ENCODE measurements at regions not wholly inside any gene's neighbourhood (a gene's known extent, or its start where the extent isn't known, plus 50 kb on each side); places are given as distances from the start of the nearest gene placed in this dataset.
A peak's percentile ranks its signal among the peaks of the same experiment; 100 is the strongest.

GRCh38 chr4:177728361-177729152 lies 286.3 kb upstream of the AGA start:
- DNase-seq, result peak; percentile 16
- Histone ChIP-seq H3K4me1 (no peaks in the 10 kb centered on the region), H3K36me3 (no peaks in the 10 kb centered on the region), H3K9me3 (no peaks in the 10 kb centered on the region), H3K4me3 (ENCODE audit: low read depth, low read length) (no peak overlapping the region), H3K27me3 (no peaks in the 10 kb centered on the region)
- TF ChIP-seq CTCF (IDR thresholded peaks at IDR 0.05; ENCODE audit: low read depth, low read length), result no peak

- H3K9me3 ChIP-seq, result no peaks in the 10 kb centered on the region
- no peaks in the 10 kb centered on the region for H3K36me3 ChIP-seq
- no peaks in the 10 kb centered on the region for H3K27me3 ChIP-seq
- H3K4me1 ChIP-seq, result peaks cover 3% of the 10 kb centered on the region; the same call in 1 of the 2 replicates
- H3K4me3 ChIP-seq (ENCODE audit: low read depth, low read length), result no peak overlapping the region
- no peak for TF ChIP-seq CTCF (IDR thresholded peaks at IDR 0.05; ENCODE audit: low read depth, low read length)
- DNase-seq, result no peak
Measured at GRCh38 chr4:177729681-177730080, 287.4 kb upstream of the AGA start.

GRCh38 chr4:177737387-177737940 lies 295.2 kb upstream of the AGA start:
- Histone ChIP-seq H3K36me3 (no peaks in the 10 kb centered on the region), H3K27me3 (no peaks in the 10 kb centered on the region), H3K4me3 (ENCODE audit: low read depth, low read length) (no peak overlapping the region), H3K9me3 (no peaks in the 10 kb centered on the region), H3K4me1 (peaks cover 3% of the 10 kb centered on the region; the same call in 1 of the 2 replicates)
- TF ChIP-seq CTCF (IDR thresholded peaks at IDR 0.05; ENCODE audit: low read depth, low read length), result no peak
- no peak for DNase-seq

GRCh38 chr4:177740563-177740962 lies 298.3 kb upstream of the AGA start:
- Histone ChIP-seq H3K36me3 (no peaks in the 10 kb centered on the region), H3K27me3 (no peaks in the 10 kb centered on the region), H3K4me1 (peaks cover 7% of the 10 kb centered on the region), H3K9me3 (no peaks in the 10 kb centered on the region), H3K4me3 (ENCODE audit: low read depth, low read length) (no peak overlapping the region)
- no peak for DNase-seq
- no peak for TF ChIP-seq CTCF (IDR thresholded peaks at IDR 0.05; ENCODE audit: low read depth, low read length)

- Histone ChIP-seq H3K4me1 (no peaks in the 10 kb centered on the region), H3K9me3 (no peaks in the 10 kb centered on the region), H3K27me3 (no peaks in the 10 kb centered on the region), H3K4me3 (ENCODE audit: low read depth, low read length) (no peak overlapping the region), H3K36me3 (no peaks in the 10 kb centered on the region)
- TF ChIP-seq CTCF (IDR thresholded peaks at IDR 0.05; ENCODE audit: low read depth, low read length), result no peak
- no peak for DNase-seq
Measured at GRCh38 chr4:177759729-177760128, 317.5 kb upstream of the AGA start.

- Histone ChIP-seq H3K36me3 (no peaks in the 10 kb centered on the region), H3K27me3 (no peaks in the 10 kb centered on the region), H3K9me3 (no peaks in the 10 kb centered on the region), H3K4me3 (ENCODE audit: low read depth, low read length) (no peak overlapping the region), H3K4me1 (no peaks in the 10 kb centered on the region)
- TF ChIP-seq CTCF (IDR thresholded peaks at IDR 0.05; ENCODE audit: low read depth, low read length), result no peak
- DNase-seq, result no peak
Measured at GRCh38 chr4:177761692-177762091, 319.5 kb upstream of the AGA start.
